ENCODE measurements at regions not wholly inside any gene's neighbourhood (a gene's known extent, or its start where the extent isn't known, plus 50 kb on each side); places are given as distances from the start of the nearest gene placed in this dataset.

GRCh38 chr20:22389836-22390542 lies 194.4 kb downstream of the FOXA2 start:
- TF ChIP-seq POLR2A (IDR thresholded peaks at IDR 0.05; ENCODE audit: low read length) (no peak), GATA1 (IDR thresholded peaks at IDR 0.05; ENCODE audit: low read depth, low read length) (no peak)

All from erythroblast (primary cell).